HCT116 (cell line): ENCODE measurements at regions not wholly inside any gene's neighbourhood (a gene's known extent, or its start where the extent isn't known, plus 50 kb on each side); places are given as distances from the start of the nearest gene placed in this dataset.

ENCODE experiments used
- ATAC-seq: fragments of 200-7000 bp; cut with Tn5 transposase; 2 replicates; pipeline ENCODE4 v1.9.1; 2020; ENCODE audit warnings: mild to moderate bottlenecking, moderate library complexity
- BruUV-seq: library from RNA; stranded (reverse); fragments of 400-500 nt; replicated peaks from 2 replicates; lab custom pipeline; 2021; lab: Mats Ljungman, UMichigan
- CTCF ChIA-PET: fragments of 300-600 bp; sonication (Branson Sonifier 250); formaldehyde crosslinking; loops from one replicate; lab custom pipeline; 2021; ENCODE audit warnings: antibody characterized with exemption; lab: Charles Lee
- POLR2A ChIA-PET: fragments of 300-600, 350-600 bp; sonication (Branson Sonifier 250); formaldehyde crosslinking; loops from one replicate; lab custom pipeline; 2021; ENCODE audit warnings: antibody characterized with exemption; lab: Charles Lee
- RAD21 ChIA-PET, 2 experiments: fragments of 300-600 bp; sonication (Branson Sonifier 250); formaldehyde crosslinking; loops; one replicate each; lab custom pipeline; 2023; ENCODE audit warnings: low total read pairs in 2 of 2; ENCODE audit not compliant: uncharacterized antibody in 2 of 2, unreplicated experiment in 2 of 2, low non-redundant PET in 1 of 2; lab: Charles Lee
- DNase-seq: peaks from one replicate; pipeline ENCODE4 v3.0.0-alpha.2; 2010; ENCODE audit warnings: low read depth, low spot score
- H2AFZ ChIP-seq: fragments of 200-600 bp; shearing (Covaris generic), sonication (generic); 2 replicates; pipeline ENCODE4 v1.6.1; 2017; ENCODE audit warnings: low read depth, mixed run types, mixed read lengths, antibody characterized with exemption, low read length; ENCODE audit not compliant: poor library complexity, severe bottlenecking
- H3K27ac ChIP-seq: 2 replicates; pipeline ENCODE4 v1.5.1; 2012; ENCODE audit warnings: low read depth, low read length
- H3K27me3 ChIP-seq: fragments of 200-600 bp; sonication (generic); 2 replicates; pipeline ENCODE4 v1.6.1; 2016; ENCODE audit warnings: mixed run types, low read length, mixed read lengths; ENCODE audit not compliant: insufficient read depth
- H3K36me3 ChIP-seq, 2 experiments: fragments of 200-500 bp in 1 of 2; fragments of 200-600 bp in 1 of 2; sonication (Bioruptor generic) in 1 of 2; sonication (generic) in 1 of 2; 2 replicates each; pipeline versions ENCODE4 v1.5.1 to v1.6.1; 2014 to 2016; ENCODE audit warnings: low read length in 2 of 2, inconsistent platforms in 1 of 2, mixed read lengths in 1 of 2, mixed run types in 1 of 2; ENCODE audit not compliant: insufficient read depth in 2 of 2, control insufficient read depth in 1 of 2
- H3K4me1 ChIP-seq, 2 experiments: fragments of 200-600 bp in 1 of 2; sonication (generic) in 1 of 2; 2 replicates each; pipeline versions ENCODE4 v1.5.1 to v1.6.1; 2012 to 2017; ENCODE audit warnings: low read length in 2 of 2, inconsistent platforms in 1 of 2, mild to moderate bottlenecking in 1 of 2, mixed read lengths in 1 of 2, mixed run types in 1 of 2, moderate library complexity in 1 of 2; ENCODE audit not compliant: insufficient read depth in 2 of 2, control insufficient read depth in 1 of 2
- H3K4me2 ChIP-seq: fragments of 200-600 bp; sonication (generic); 2 replicates; pipeline ENCODE4 v1.6.1; 2017; ENCODE audit warnings: mixed run types, low read length, mixed read lengths
- H3K4me3 ChIP-seq, 2 experiments: fragments of 200-600 bp in 1 of 2; sonication (generic) in 1 of 2; replicated peaks in 1 of 2; 2 replicates each; pipeline ENCODE4 v1.5.1; 2011 to 2016; ENCODE audit warnings: low read length in 2 of 2, control low read depth in 1 of 2, low read depth in 1 of 2, mild to moderate bottlenecking in 1 of 2, mixed read lengths in 1 of 2, mixed run types in 1 of 2
- H3K79me2 ChIP-seq: fragments of 200-600 bp; sonication (generic); 2 replicates; pipeline ENCODE4 v1.6.1; 2017; ENCODE audit warnings: mild to moderate bottlenecking, mixed run types, low read length, moderate library complexity, mixed read lengths; ENCODE audit not compliant: insufficient read depth
- H3K9ac ChIP-seq: fragments of 200-600 bp; sonication (generic); 2 replicates; pipeline ENCODE4 v1.6.1; 2016; ENCODE audit warnings: low read length, mixed read lengths
- H3K9me2 ChIP-seq: fragments of 200-600 bp; sonication (generic), shearing (Covaris generic); 2 replicates; pipeline ENCODE4 v1.6.1; 2017; ENCODE audit warnings: mixed run types, mild to moderate bottlenecking, moderate library complexity; ENCODE audit not compliant: insufficient read depth
- H3K9me3 ChIP-seq, 2 experiments: fragments of 200-500 bp in 1 of 2; fragments of 200-600 bp in 1 of 2; sonication (Bioruptor generic) in 1 of 2; sonication (generic) in 1 of 2; 2 replicates each; pipeline ENCODE4 v1.6.1; 2014 to 2017; ENCODE audit warnings: low read length in 2 of 2, mixed read lengths in 2 of 2, inconsistent platforms in 1 of 2, low read depth in 1 of 2, mild to moderate bottlenecking in 1 of 2, mixed run types in 1 of 2, moderate library complexity in 1 of 2; ENCODE audit not compliant: control insufficient read depth in 1 of 2, insufficient read depth in 1 of 2
- H4K20me1 ChIP-seq: fragments of 200-600 bp; sonication (generic), shearing (Covaris generic); 2 replicates; pipeline ENCODE4 v1.6.1; 2017; ENCODE audit warnings: mixed run types, mild to moderate bottlenecking, moderate library complexity; ENCODE audit not compliant: insufficient read depth
- CBX3 ChIP-seq: IDR thresholded peaks from 2 replicates; pipeline ENCODE4 v1.6.1; 2012; ENCODE audit warnings: low read depth
- CEBPB ChIP-seq: IDR thresholded peaks from 2 replicates; pipeline ENCODE4 v1.6.1; 2012; ENCODE audit warnings: low read depth
- CTCF ChIP-seq, 3 experiments: fragments of 200-600 bp in 1 of 3; sonication (generic) in 1 of 3; IDR thresholded peaks in 2 of 3; conservative IDR thresholded peaks in 1 of 3; 2 replicates each; pipeline ENCODE4 v1.5.1; 2012 to 2017; ENCODE audit warnings: low read depth in 2 of 3, low read length in 2 of 3, antibody characterized with exemption in 1 of 3, borderline replicate concordance in 1 of 3, control low read depth in 1 of 3, mild to moderate bottlenecking in 1 of 3, mixed read lengths in 1 of 3, mixed run types in 1 of 3, moderate library complexity in 1 of 3; ENCODE audit not compliant: insufficient read depth in 1 of 3
- EGR1 ChIP-seq: IDR thresholded peaks from 2 replicates; pipeline ENCODE4 v1.6.1; 2012; ENCODE audit warnings: low read depth
- ELF1 ChIP-seq: IDR thresholded peaks from 2 replicates; pipeline ENCODE4 v1.6.1; 2012; ENCODE audit warnings: low read depth, borderline replicate concordance
- EZH2 ChIP-seq: fragments of 200-600 bp; sonication (generic); IDR thresholded peaks from 2 replicates; pipeline ENCODE4 v1.6.1; 2017; ENCODE audit warnings: antibody characterized with exemption, mixed run types
- POLR2A ChIP-seq: IDR thresholded peaks from 2 replicates; pipeline ENCODE4 v1.7.0; 2011; ENCODE audit warnings: borderline replicate concordance; ENCODE audit not compliant: insufficient read depth, insufficient read length; ENCODE audit errors: extremely low read depth
- POLR2AphosphoS5 ChIP-seq: IDR thresholded peaks from 2 replicates; pipeline ENCODE4 v1.6.1; 2011; ENCODE audit warnings: mild to moderate bottlenecking, low read depth, low read length, moderate library complexity
- RAD21 ChIP-seq: IDR thresholded peaks from 2 replicates; pipeline ENCODE4 v1.6.1; 2012; ENCODE audit warnings: low read depth, mild to moderate bottlenecking
- REST ChIP-seq: IDR thresholded peaks from 2 replicates; pipeline ENCODE4 v1.6.1; 2012; ENCODE audit warnings: low read depth
- SIN3A ChIP-seq: IDR thresholded peaks from 2 replicates; pipeline ENCODE4 v1.6.1; 2012; ENCODE audit warnings: low read depth
- SP1 ChIP-seq: IDR thresholded peaks from 2 replicates; pipeline ENCODE4 v1.6.1; 2012; ENCODE audit warnings: low read depth
- SRF ChIP-seq: IDR thresholded peaks from 2 replicates; pipeline ENCODE4 v1.6.1; 2012; ENCODE audit warnings: low read depth
- TCF7L2 ChIP-seq: IDR thresholded peaks from 2 replicates; pipeline ENCODE4 v1.7.0; 2011; ENCODE audit warnings: borderline replicate concordance, inconsistent platforms; ENCODE audit not compliant: insufficient read depth, insufficient read length; ENCODE audit errors: extremely low read depth
- YY1 ChIP-seq: IDR thresholded peaks from 2 replicates; pipeline ENCODE4 v1.6.1; 2011; ENCODE audit warnings: low read length, low read depth, moderate library complexity, mild to moderate bottlenecking; ENCODE audit not compliant: insufficient replicate concordance; ENCODE audit errors: extremely low read depth
- ZBTB33 ChIP-seq: IDR thresholded peaks from 2 replicates; pipeline ENCODE4 v1.6.1; 2011; ENCODE audit warnings: mild to moderate bottlenecking, low read length, moderate library complexity; ENCODE audit not compliant: insufficient replicate concordance; ENCODE audit errors: extremely low read depth
- ZFX ChIP-seq: fragments of 450-650 bp; IDR thresholded peaks from 2 replicates; pipeline ENCODE4 v1.6.1; 2017
- ZNF274 ChIP-seq: fragments of 200-500 bp; sonication (Bioruptor generic); IDR thresholded peaks from 2 replicates; pipeline ENCODE4 v1.6.1; 2014; ENCODE audit warnings: mild to moderate bottlenecking, low read depth, low read length, inconsistent platforms
- intact Hi-C: fragments of 100-400 bp; cut with micrococcal nuclease; formaldehyde crosslinking; loops from 2 replicates; pipeline ENCODE4 v1.10.0; 2022

- TF ChIP-seq REST (no peak), ZNF274 (no peak), CBX3 (no peak), POLR2AphosphoS5 (no peak), ZFX (no peak), SP1 (no peak), SRF (no peak), EGR1 (no peak), YY1 (no peak), TCF7L2 (no peak)
Measured at GRCh38 chr3:72675243-72675642, 173.0 kb downstream of the SHQ1 start (continued).

- ATAC-seq, result no peak
- intact Hi-C loops, result no loop called here
- no peak overlapping the region for H3K4me3 ChIP-seq
- BruUV-seq, result no TSS peak
- H3K79me2 ChIP-seq, result no peaks in the 10 kb centered on the region
- no peak overlapping the region for H2AFZ ChIP-seq
- ChIA-PET CTCF (no interaction called here), POLR2A (no interaction called here), RAD21 (no interaction called here)
- no peaks in the 10 kb centered on the region for H3K9me2 ChIP-seq
- no peak overlapping the region for H3K9ac ChIP-seq
- no peaks in the 10 kb centered on the region for H3K36me3 ChIP-seq
- no peaks in the 10 kb centered on the region for H3K27me3 ChIP-seq
- no peak overlapping the region for H3K27ac ChIP-seq
- no peaks in the 10 kb centered on the region for H4K20me1 ChIP-seq
- no peak overlapping the region for H3K4me2 ChIP-seq
- no peaks in the 10 kb centered on the region for H3K4me1 ChIP-seq
- H3K9me3 ChIP-seq, result no peaks in the 10 kb centered on the region
- no peak for DNase-seq
- no peak for TF ChIP-seq ZBTB33
- no peak for TF ChIP-seq CBX3
- no peak for TF ChIP-seq ZFX
- TF ChIP-seq EGR1, result no peak
- no peak for TF ChIP-seq RAD21
- TF ChIP-seq SIN3A, result no peak
- TF ChIP-seq EZH2, result no peak
- TF ChIP-seq CEBPB, result no peak
- TF ChIP-seq ZNF274, result no peak
- no peak for TF ChIP-seq SRF
- no peak for TF ChIP-seq CTCF (IDR thresholded peaks at IDR 0.05 in 2 of 3, conservative IDR thresholded peaks at IDR 0.05 in 1 of 3; ENCODE audit: borderline replicate concordance in 1 of 3, insufficient read depth in 1 of 3, low read depth in 2 of 3, low read length in 2 of 3)
- TF ChIP-seq ELF1, result no peak
- no peak for TF ChIP-seq SP1
- no peak for TF ChIP-seq POLR2A
- no peak for TF ChIP-seq TCF7L2
Measured at GRCh38 chr3:72673011-72673771, 175.1 kb downstream of the SHQ1 start.
